B cell (primary cell): ENCODE measurements at regions not wholly inside any gene's neighbourhood (a gene's known extent, or its start where the extent isn't known, plus 50 kb on each side); places are given as distances from the start of the nearest gene placed in this dataset.

Experiments used
- ATAC-seq: fragments of 200-7000 bp; cut with Tn5 transposase; one replicate; pipeline ENCODE4 v1.10.0; 2021; ENCODE audit warnings: low read depth, mild to moderate bottlenecking, moderate number of reproducible peaks, moderate library complexity
- CTCF ChIA-PET: fragments of 350-600 bp; sonication (Branson Sonifier 250); formaldehyde crosslinking; loops from one replicate; lab custom pipeline; 2021; ENCODE audit warnings: antibody characterized with exemption, inconsistent platforms; lab: Charles Lee
- POLR2A ChIA-PET: fragments of 350-600 bp; sonication (Branson Sonifier 250); formaldehyde crosslinking; loops from one replicate; lab custom pipeline; 2021; ENCODE audit warnings: antibody characterized with exemption; lab: Charles Lee
- DNase-seq: peaks from one replicate; pipeline ENCODE4 v3.0.0; 2013
- H2AFZ ChIP-seq: 2 replicates; pipeline ENCODE4 v1.6.1; 2012; ENCODE audit warnings: mild to moderate bottlenecking, low read depth, low read length; ENCODE audit not compliant: insufficient read depth, poor library complexity, severe bottlenecking
- H3K27ac ChIP-seq, 2 donors: 1 replicate in 1 of 2; 2 replicates in 1 of 2; pipeline ENCODE4 v1.5.1; 2012 to 2013; ENCODE audit warnings: low read length in 2 of 2, mild to moderate bottlenecking in 2 of 2, moderate library complexity in 1 of 2
- H3K27me3 ChIP-seq, 4 experiments: fragments of 200-600 bp in 1 of 4; sonication (generic) in 1 of 4; replicated peaks in 1 of 4; 1 replicate in 2 of 4; 2 replicates in 2 of 4; pipeline versions ENCODE4 v1.6.1 to v1.7.0; 2013 to 2016; ENCODE audit warnings: low read length in 3 of 4, mild to moderate bottlenecking in 2 of 4, mixed read lengths in 1 of 4, moderate library complexity in 1 of 4; ENCODE audit not compliant: insufficient read depth in 4 of 4, control insufficient read depth in 3 of 4; ENCODE audit errors: control extremely low read depth in 1 of 4
- H3K36me3 ChIP-seq, 2 experiments: replicated peaks in 1 of 2; 1 replicate in 1 of 2; 2 replicates in 1 of 2; pipeline versions ENCODE4 v1.6.1 to v1.7.1; 2013; ENCODE audit warnings: low read length in 1 of 2; ENCODE audit not compliant: insufficient read depth in 2 of 2, control insufficient read depth in 1 of 2; ENCODE audit errors: control extremely low read depth in 1 of 2, extremely low read depth in 1 of 2
- H3K4me1 ChIP-seq, 2 donors: fragments of 200-600 bp in 1 of 2; sonication (generic) in 1 of 2; 1 replicate in 1 of 2; 2 replicates in 1 of 2; pipeline versions ENCODE4 v1.5.1 to v1.6.1; 2013 to 2017; ENCODE audit warnings: low read length in 2 of 2; ENCODE audit not compliant: control insufficient read depth in 2 of 2, insufficient read depth in 2 of 2
- H3K4me2 ChIP-seq: replicated peaks from 2 replicates; pipeline ENCODE3; 2012; ENCODE audit warnings: mild to moderate bottlenecking, low read depth, low read length; ENCODE audit not compliant: poor library complexity, severe bottlenecking
- H3K4me3 ChIP-seq, 5 experiments: fragments of 200-600 bp in 1 of 5; sonication (generic) in 1 of 5; 1 replicate in 3 of 5; 2 replicates in 2 of 5; pipeline versions ENCODE4 v1.5.1 to v1.7.0; 2011 to 2016; ENCODE audit warnings: low read length in 4 of 5, mild to moderate bottlenecking in 4 of 5, low read depth in 2 of 5, control low read depth in 1 of 5, moderate library complexity in 1 of 5; ENCODE audit not compliant: insufficient read depth in 1 of 5; ENCODE audit errors: control extremely low read depth in 1 of 5, extremely low read depth in 1 of 5
- H3K79me2 ChIP-seq: fragments of 200-600 bp; sonication (generic); one replicate; pipeline ENCODE4 v1.6.0; 2016; ENCODE audit warnings: low read length; ENCODE audit not compliant: control insufficient read depth, insufficient read depth
- H3K9ac ChIP-seq: fragments of 200-600 bp; sonication (generic); 2 replicates; pipeline ENCODE4 v1.6.1; 2017; ENCODE audit warnings: mild to moderate bottlenecking, low read length, moderate library complexity
- H3K9me3 ChIP-seq, 3 donors: one replicate each; pipeline versions ENCODE4 v1.6.1 to v1.7.1; 2013; ENCODE audit warnings: low read length in 2 of 3; ENCODE audit not compliant: control insufficient read depth in 2 of 3, insufficient read depth in 1 of 3; ENCODE audit errors: control extremely low read depth in 1 of 3
- H4K20me1 ChIP-seq: 2 replicates; pipeline ENCODE4 v1.6.0; 2012; ENCODE audit warnings: mild to moderate bottlenecking, low read length; ENCODE audit not compliant: insufficient read depth, control insufficient read depth, poor library complexity, severe bottlenecking
- H3K27ac Mint-ChIP-seq: one replicate; pipeline ENCODE4 v1.8.0; 2021; ENCODE audit warnings: mixed read lengths
- H3K27me3 Mint-ChIP-seq: one replicate; pipeline ENCODE4 v1.8.0; 2021; ENCODE audit warnings: mixed read lengths
- H3K4me1 Mint-ChIP-seq: one replicate; pipeline ENCODE4 v1.8.0; 2021; ENCODE audit warnings: mixed read lengths
- H3K4me3 Mint-ChIP-seq: one replicate; pipeline ENCODE4 v1.8.0; 2021; ENCODE audit warnings: mixed read lengths
- H3K9me3 Mint-ChIP-seq: one replicate; pipeline ENCODE4 v1.8.0; 2022; ENCODE audit warnings: mixed read lengths; ENCODE audit not compliant: insufficient read depth
- CTCF ChIP-seq: fragments of 200-600 bp; IDR thresholded peaks from one replicate; pipeline ENCODE4 v1.8.0; 2022; ENCODE audit warnings: antibody characterized with exemption, mild to moderate bottlenecking
- EZH2 ChIP-seq: IDR thresholded peaks from 2 replicates; pipeline ENCODE4 v1.6.1; 2012; ENCODE audit warnings: borderline replicate concordance, low read depth, mild to moderate bottlenecking, moderate library complexity, low read length; ENCODE audit not compliant: insufficient read depth, poor library complexity, severe bottlenecking
- WGBS: methylation state at CpG from one replicate; pipeline ENCODE4 v1.1.5; 2013; ENCODE audit warnings: missing lambda C conversion rate; ENCODE audit not compliant: insufficient coverage; 5-methylcytosine and 5-hydroxymethylcytosine counted together
- intact Hi-C: fragments of 100-400 bp; cut with micrococcal nuclease; formaldehyde crosslinking; loops from one replicate; pipeline ENCODE4 v1.10.0; 2022

GRCh38 chr2:8436585-8436984 lies 245.3 kb upstream of the ID2 start:
- no peak for DNase-seq
- Histone ChIP-seq H3K4me3 (no peak overlapping the region), H3K36me3 (no peaks in the 10 kb centered on the region), H3K9ac (no peak overlapping the region), H3K4me2 (no peak overlapping the region), H3K9me3 (peaks cover 0 to 8% (median 0%) of the 10 kb centered on the region in 3 donors), H2AFZ (no peak overlapping the region), H4K20me1 (no peaks in the 10 kb centered on the region), H3K27me3 (peaks cover 0 to 44% (median 7%) of the 10 kb centered on the region in 4 experiments), H3K4me1 (peaks cover 17 to 35% of the 10 kb centered on the region in 2 donors), H3K79me2 (no peaks in the 10 kb centered on the region), H3K27ac (no peak overlapping the region)
- intact Hi-C loops = no loop called here
- WGBS = 100% methylated on average over 3 of the region's 3 CpGs
- no peak for TF ChIP-seq EZH2
- no peak for TF ChIP-seq CTCF
- Mint-ChIP-seq H3K9me3 (no peaks in the 10 kb centered on the region), H3K4me3 (no peak overlapping the region), H3K27me3 (peaks cover 26% of the 10 kb centered on the region), H3K4me1 (peaks cover 28% of the 10 kb centered on the region), H3K27ac (no peak overlapping the region)
- POLR2A ChIA-PET = no interaction called here
- ATAC-seq = no peak
- CTCF ChIA-PET = no interaction called here

- H3K4me2 ChIP-seq = no peak overlapping the region
- intact Hi-C loops = no loop called here
- WGBS = 100% methylated on average over 9 of the region's 9 CpGs
- H3K27ac Mint-ChIP-seq = no peak overlapping the region
- H3K9me3 ChIP-seq = peaks cover 0 to 8% (median 0%) of the 10 kb centered on the region in 3 donors
- H3K27me3 ChIP-seq = peaks cover 0 to 44% (median 7%) of the 10 kb centered on the region in 4 experiments
- POLR2A ChIA-PET = no interaction called here
- H2AFZ ChIP-seq = no peak overlapping the region
- CTCF ChIA-PET = no interaction called here
- H3K9me3 Mint-ChIP-seq = no peaks in the 10 kb centered on the region
- TF ChIP-seq CTCF = no peak
- no peak for TF ChIP-seq EZH2
- no peaks in the 10 kb centered on the region for H3K79me2 ChIP-seq
- H3K27ac ChIP-seq = no peak overlapping the region
- DNase-seq = no peak
- peaks cover 25 to 43% of the 10 kb centered on the region in 2 donors for H3K4me1 ChIP-seq
- peaks cover 32% of the 10 kb centered on the region for H3K27me3 Mint-ChIP-seq
- no peak overlapping the region for H3K4me3 ChIP-seq
- no peak for ATAC-seq
- H3K36me3 ChIP-seq = no peaks in the 10 kb centered on the region
- H3K4me1 Mint-ChIP-seq = peaks cover 36% of the 10 kb centered on the region
- H3K4me3 Mint-ChIP-seq = no peak overlapping the region
- no peak overlapping the region for H3K9ac ChIP-seq
- H4K20me1 ChIP-seq = no peaks in the 10 kb centered on the region
Observed at GRCh38 chr2:8437228-8437948, 244.5 kb upstream of the ID2 start.
